ENCODE measurements at regions not wholly inside any gene's neighbourhood (a gene's known extent, or its start where the extent isn't known, plus 50 kb on each side); places are given as distances from the start of the nearest gene placed in this dataset.
"Not testable (repeated sequence)": the region's sequence is repeated elsewhere in the genome, so short reads cannot be mapped to it uniquely, and the experiment has no call there.

DNA sequence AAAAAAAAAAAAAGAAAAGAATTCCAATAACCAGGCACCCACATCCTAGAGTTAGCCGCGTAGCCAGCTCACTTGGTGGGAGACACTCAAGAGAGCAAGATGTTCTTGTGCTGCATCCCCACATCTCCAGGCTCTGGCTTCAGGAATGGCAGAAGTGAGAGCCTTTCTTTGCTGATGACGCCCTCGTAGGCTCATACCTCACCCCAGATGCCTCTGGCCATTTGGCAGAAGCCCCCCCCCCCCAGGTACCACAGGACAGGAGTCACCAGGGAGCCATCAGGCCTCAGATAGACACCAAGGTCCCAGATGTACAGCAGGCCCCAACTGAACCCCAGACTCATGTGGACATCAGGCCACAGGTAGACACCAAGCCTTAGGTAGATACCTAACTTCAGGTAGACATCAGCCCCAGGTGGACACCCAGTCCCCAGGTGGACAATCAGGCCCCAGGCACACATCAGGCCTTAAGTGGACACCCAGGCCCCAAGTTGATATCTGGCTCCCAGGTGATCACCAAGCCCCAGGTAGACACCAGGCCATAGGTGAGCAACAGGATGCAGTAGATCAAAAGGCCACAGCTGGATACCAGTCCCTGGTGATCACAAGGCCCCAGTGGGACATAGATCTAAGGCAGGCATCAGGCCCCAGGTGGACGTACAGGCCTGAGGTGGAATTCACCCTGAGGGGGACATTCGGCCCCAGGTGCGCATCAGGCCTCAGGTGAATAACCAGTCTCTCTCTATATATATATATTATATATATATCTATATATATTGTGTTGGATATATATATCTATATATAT is 202.5 kb downstream of the POTEM start:
- DNase-seq (ENCODE audit: low spot score) = not testable (repeated sequence)

- DNase-seq (ENCODE audit: low spot score) = not testable (repeated sequence)
These were observed 205.5 kb downstream of the POTEM start for GRCh38 chr14:19172745-19173144.

- DNase-seq (ENCODE audit: low spot score) = not testable (repeated sequence)
These were observed 206.0 kb downstream of the POTEM start for GRCh38 chr14:19173188-19173587.

GRCh38 chr14:19177435-19177834 is 210.2 kb downstream of the POTEM start:
- DNase-seq (ENCODE audit: low spot score) = not testable (repeated sequence)

GRCh38 chr14:19180297-19180696 is 213.1 kb downstream of the POTEM start:
- DNase-seq (ENCODE audit: low spot score) = not testable (repeated sequence)

DNA sequence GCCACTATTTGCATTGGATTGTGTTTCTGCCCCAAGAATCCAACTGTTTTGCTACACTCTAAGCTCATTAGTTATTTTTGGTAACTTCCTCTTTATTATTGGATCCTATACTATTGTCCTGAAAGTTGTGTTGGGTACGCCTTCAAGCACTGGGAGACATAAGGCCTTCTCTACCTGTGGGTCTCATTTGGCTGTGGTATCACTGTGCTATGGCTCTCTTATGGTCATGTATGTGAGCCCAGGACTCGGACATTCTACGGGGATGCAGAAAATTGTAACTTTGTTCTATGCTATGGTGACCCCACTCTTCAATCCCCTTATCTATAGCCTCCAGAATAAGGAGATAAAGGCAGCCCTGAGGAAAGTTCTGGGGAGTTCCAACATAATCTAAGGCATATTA is 213.6 kb downstream of the POTEM start:
- DNase-seq (ENCODE audit: low spot score) = not testable (repeated sequence)

GRCh38 chr14:19195146-19195545 is 227.9 kb downstream of the POTEM start:
- DNase-seq (ENCODE audit: low spot score) = not testable (repeated sequence)

DNA sequence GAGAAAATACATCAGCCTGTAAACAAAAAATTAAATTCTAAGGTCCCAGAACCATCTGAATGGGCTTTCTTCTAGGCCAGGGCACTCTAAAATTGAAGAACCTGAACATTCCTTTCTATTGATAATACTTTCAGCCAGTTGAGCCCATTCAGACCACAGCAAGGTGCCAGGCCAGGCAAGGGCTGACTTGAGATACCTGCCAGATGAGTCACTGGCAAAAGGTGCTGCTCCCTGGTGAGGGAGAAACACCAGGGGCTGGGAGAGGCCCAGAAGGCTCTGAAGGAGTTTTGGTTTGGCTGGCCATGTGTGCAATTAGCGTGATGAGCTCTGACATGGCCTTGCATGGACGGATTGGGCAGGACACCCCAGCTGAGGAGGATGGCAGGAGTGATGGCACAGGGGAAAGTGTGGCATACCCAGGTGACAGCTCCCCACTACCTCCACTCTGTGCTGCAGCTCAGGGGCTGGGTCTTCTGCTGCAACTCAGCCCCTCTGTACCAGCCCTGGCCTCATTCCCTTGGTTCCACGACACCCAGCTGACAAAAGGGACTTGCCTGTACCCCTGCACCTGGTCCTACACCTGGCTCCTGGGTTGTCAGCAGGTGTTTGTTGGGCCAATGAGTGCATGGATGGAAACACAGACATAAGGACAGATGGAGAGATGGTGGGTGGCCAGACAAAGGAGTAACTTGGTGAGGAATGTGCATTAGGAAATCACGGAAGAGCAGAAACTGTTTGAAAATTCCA is 230.4 kb downstream of the POTEM start:
- DNase-seq (ENCODE audit: low spot score) = not testable (repeated sequence)

GRCh38 chr14:19198341-19198740 is 231.1 kb downstream of the POTEM start:
- not testable (repeated sequence) for DNase-seq (ENCODE audit: low spot score)

DNA sequence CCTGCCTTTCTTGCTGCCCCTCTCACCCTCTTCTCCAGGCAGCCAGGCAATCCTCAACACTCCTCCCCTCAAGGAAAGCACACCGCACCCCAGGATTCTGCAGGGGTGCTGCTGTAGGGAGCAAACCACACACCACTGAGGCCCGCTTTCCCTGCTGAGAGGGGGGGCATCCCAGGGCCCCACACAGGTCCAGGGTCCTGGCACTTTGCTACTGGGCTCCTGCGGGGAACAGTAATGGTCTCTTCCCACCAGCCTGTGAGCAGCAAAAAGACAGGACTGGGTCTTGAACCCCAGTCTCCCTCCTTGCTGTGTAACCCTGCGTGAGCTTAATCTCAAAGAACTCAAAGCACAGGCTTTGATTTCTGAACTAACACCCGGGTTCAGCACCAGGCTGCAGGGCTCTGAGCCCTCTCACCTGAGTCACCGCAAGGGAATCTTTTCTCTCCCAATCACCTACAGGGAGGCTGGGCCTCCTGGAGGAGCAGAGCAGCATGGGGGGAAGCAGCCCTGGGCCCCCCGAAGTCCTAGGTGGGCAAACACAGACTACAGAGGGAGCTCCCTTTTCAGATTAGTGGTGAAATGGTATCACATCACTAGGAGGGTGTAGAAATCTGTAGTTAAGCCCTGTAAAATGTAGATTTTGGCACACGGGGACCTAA is 232.6 kb downstream of the POTEG start:
- not testable (repeated sequence) for DNase-seq (ENCODE audit: low spot score)

GRCh38 chr14:19202053-19202442 is 232.1 kb downstream of the POTEG start:
- not testable (repeated sequence) for DNase-seq (ENCODE audit: low spot score)

DNA sequence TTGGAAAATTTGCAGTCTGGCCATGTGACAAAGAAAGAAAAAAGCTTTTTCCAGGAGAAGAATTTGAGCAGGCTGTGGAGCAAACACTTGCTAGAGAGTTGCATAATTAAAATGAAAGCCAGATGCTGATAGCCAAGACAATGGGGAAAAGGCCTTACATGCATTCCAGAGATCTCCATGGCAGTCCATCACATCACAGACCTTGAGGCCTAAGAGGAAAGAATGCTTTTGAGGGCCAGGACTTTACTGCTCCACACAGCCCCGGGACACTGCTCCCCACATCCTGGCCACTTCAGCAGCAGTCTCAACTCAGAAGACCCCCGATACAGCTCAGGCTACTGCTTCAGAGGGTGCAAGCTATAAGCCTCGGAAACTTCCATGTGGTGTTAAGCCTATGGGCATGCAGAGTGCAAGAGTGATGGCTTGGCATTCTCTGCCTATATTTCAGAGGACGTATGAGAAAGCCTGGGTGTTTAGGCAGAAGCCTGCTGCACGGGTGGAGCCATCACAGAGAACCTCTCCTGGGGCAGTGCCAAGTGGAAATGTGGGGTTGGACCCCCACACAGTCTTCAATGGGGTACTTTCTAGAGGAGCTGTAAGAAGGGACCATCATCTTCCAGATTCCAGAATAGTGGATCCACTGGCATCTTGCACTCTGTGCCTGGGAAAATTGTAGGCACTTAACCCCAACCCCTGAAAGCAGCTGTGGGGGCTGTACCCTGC is 230.7 kb downstream of the POTEG start:
- not testable (repeated sequence) for DNase-seq (ENCODE audit: low spot score)

GRCh38 chr14:19204827-19205226 is 229.3 kb downstream of the POTEG start:
- not testable (repeated sequence) for DNase-seq (ENCODE audit: low spot score)

- not testable (repeated sequence) for DNase-seq (ENCODE audit: low spot score)
These were observed 217.7 kb downstream of the POTEG start for GRCh38 chr14:19216480-19216879.

GRCh38 chr14:19219423-19219822 is 214.7 kb downstream of the POTEG start:
- not testable (repeated sequence) for DNase-seq (ENCODE audit: low spot score)

DNA sequence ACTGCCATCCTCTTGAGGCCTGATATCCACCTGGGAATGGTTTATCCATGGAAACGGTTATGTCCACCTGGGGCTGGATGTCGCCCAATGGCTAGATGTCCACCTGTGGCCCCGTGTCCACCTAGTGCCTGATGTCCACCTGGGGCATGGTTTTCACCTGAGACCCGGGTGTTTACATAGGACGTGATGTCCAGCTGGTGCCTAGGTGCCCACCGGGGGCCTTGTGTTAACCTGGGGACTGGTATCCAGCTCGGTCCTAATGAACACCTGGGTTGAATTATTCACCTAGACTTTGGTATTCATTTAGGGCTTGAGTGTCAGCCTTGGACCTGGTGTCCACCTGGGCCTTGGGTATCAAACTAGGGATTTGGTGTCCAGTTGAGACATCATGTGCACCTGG is 202.7 kb downstream of the POTEG start:
- DNase-seq (ENCODE audit: low spot score) = not testable (repeated sequence)

GRCh38 chr14:19234059-19234458 is 200.1 kb downstream of the POTEG start:
- DNase-seq (ENCODE audit: low spot score) = not testable (repeated sequence)

- DNase-seq (ENCODE audit: low spot score) = not testable (repeated sequence)
These were observed 196.5 kb downstream of the POTEG start for GRCh38 chr14:19237656-19238055.

GRCh38 chr14:19238584-19238983 is 195.6 kb downstream of the POTEG start:
- not testable (repeated sequence) for DNase-seq (ENCODE audit: low spot score)

GRCh38 chr14:19239981-19240380 is 194.2 kb downstream of the POTEG start:
- not testable (repeated sequence) for DNase-seq (ENCODE audit: low spot score)

DNA sequence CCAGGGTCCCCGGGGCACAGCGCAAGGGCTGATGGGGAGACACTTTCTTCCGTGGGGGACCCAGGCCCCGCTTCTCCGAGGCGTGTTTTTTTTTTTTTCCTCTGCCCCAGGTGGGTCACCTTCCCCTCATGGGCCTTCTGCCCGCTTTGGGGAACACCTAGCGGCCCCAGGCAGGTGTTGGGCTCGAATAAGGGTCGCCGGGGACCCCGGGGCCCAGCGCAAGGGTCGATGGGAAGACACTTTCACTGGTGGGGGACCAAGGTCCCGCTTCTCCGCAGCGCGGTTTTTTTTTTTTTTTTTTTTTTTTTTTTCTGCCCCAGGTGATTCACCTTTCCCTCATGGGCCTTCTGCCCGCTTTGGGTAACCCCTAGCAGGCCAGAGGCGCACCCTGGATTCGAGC is 193.8 kb downstream of the POTEG start:
- DNase-seq (ENCODE audit: low spot score) = not testable (repeated sequence)

DNA sequence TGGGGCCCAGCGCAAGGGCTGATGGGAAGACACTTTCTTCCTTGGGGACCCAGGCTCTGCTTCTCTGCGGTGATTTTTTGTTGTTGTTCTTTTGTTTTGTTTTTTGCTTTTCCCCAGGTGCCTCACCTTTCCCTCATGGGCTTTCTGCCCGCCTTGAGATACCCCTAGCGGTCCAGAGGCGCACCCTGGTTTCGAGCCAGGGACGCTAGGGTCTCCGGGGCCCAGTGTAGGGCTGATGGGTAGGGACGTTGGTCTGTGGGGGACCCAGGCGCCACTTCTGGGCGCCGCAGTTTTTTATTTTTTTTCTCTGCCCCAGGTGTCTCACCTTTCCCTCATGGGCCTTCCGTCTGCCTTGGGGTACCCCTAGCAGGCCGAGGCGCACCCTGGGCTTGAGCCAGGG is 192.7 kb downstream of the POTEG start:
- DNase-seq (ENCODE audit: low spot score) = not testable (repeated sequence)

Data from putamen (tissue), 1 donor.